ENCODE measurements at regions not wholly inside any gene's neighbourhood (a gene's known extent, or its start where the extent isn't known, plus 50 kb on each side); places are given as distances from the start of the nearest gene placed in this dataset.

- dilution Hi-C loops (cut with HindIII; ENCODE audit: low sequenced_read_pairs, unreplicated experiment) = no loop called here
- intact Hi-C loops (cut with micrococcal nuclease) = no loop called here
Observed at GRCh38 chr18:34299828-34300227, 75.1 kb upstream of the NOL4 start.

More at GRCh38 chr18:34299828-34300227, 75.1 kb upstream of the NOL4 start:
- H3K9me3 ChIP-seq (ENCODE audit: control insufficient read depth, insufficient read depth, low read length) = no peaks in the 10 kb centered on the region
- in situ Hi-C loops (cut with MboI; ENCODE audit: low sequenced_read_pairs) = no loop called here
- no peak overlapping the region for H3K4me3 ChIP-seq (ENCODE audit: insufficient read depth, low read depth, low read length)
- no peak overlapping the region for H2AK9ac ChIP-seq (replicated peaks; ENCODE audit: low read depth, low read length, poor library complexity)
- no peak overlapping the region for H3K9ac ChIP-seq (ENCODE audit: low read depth, low read length)
- no peak overlapping the region for H2AK5ac ChIP-seq (ENCODE audit: low read depth, low read length)
- H3K18ac ChIP-seq (ENCODE audit: low read depth, low read length) = no peak overlapping the region
- no peak overlapping the region for H3K27ac ChIP-seq (ENCODE audit: insufficient read depth, low read length)
- no peaks in the 10 kb centered on the region for H4K20me1 ChIP-seq (ENCODE audit: insufficient read depth, low read length)
- DNase-seq (no peak), ATAC-seq (ENCODE audit: low read depth) (no peak)
- H2BK20ac ChIP-seq (ENCODE audit: low read depth, low read length) = no peak overlapping the region
- H2BK120ac ChIP-seq (ENCODE audit: low read depth, low read length) = no peak overlapping the region
- no peak overlapping the region for H3K4ac ChIP-seq (ENCODE audit: low read depth, low read length)
- ChIA-PET POLR2A (ENCODE audit: unreplicated experiment) (no interaction called here), CTCF (no interaction called here)
- H4K91ac ChIP-seq (ENCODE audit: insufficient read depth, low read depth, low read length) = no peak overlapping the region
- no peaks in the 10 kb centered on the region for H3K4me1 ChIP-seq (ENCODE audit: control insufficient read depth, insufficient read depth, low read length)
- no peak overlapping the region for H3K14ac ChIP-seq (replicated peaks; ENCODE audit: low read depth, low read length)
- no peaks in the 10 kb centered on the region for H3K36me3 ChIP-seq (ENCODE audit: control insufficient read depth, insufficient read depth, low read length)
- H3K23ac ChIP-seq (ENCODE audit: low read depth, low read length) = no peak overlapping the region
- H2BK5ac ChIP-seq (ENCODE audit: low read depth, low read length, poor library complexity, severe bottlenecking) = no peak overlapping the region
- WGBS, 2 experiments (ENCODE audit: extremely low coverage in 2 of 2, insufficient read length in 1 of 2) = 90% methylated on average over 2 of the region's 3 CpGs; no CpG with 5 or more reads in 1 of the 2 experiments
- no peak overlapping the region for H3K56ac ChIP-seq (ENCODE audit: extremely low read depth, insufficient read depth, low read length)
- H2AFZ ChIP-seq (replicated peaks; ENCODE audit: low read length, poor library complexity) = no peak overlapping the region
- no peak overlapping the region for H3K4me2 ChIP-seq (ENCODE audit: low read depth, low read length)
- H3K9me1 ChIP-seq (ENCODE audit: insufficient read depth, low read length) = no peaks in the 10 kb centered on the region
- H3K27me3 ChIP-seq (ENCODE audit: control insufficient read depth, insufficient read depth, low read length) = no peaks in the 10 kb centered on the region
- H2BK15ac ChIP-seq (ENCODE audit: low read depth, low read length) = no peak overlapping the region
- no peak overlapping the region for H4K5ac ChIP-seq (ENCODE audit: low read depth, low read length)
- no TSS peak for BruUV-seq (replicated peaks)
- H4K8ac ChIP-seq (ENCODE audit: low read depth in 2 of 2, low read length in 2 of 2) = no peak overlapping the region
- H3K79me1 ChIP-seq (ENCODE audit: low read depth in 1 of 2, low read length in 2 of 2) = no peaks in the 10 kb centered on the region
- TF ChIP-seq MXI1 (IDR thresholded peaks at IDR 0.05; ENCODE audit: borderline replicate concordance, low read depth, low read length) (no peak), RFX5 (IDR thresholded peaks at IDR 0.05; ENCODE audit: low read depth, low read length) (no peak), FOS (IDR thresholded peaks at IDR 0.05; ENCODE audit: low read depth, low read length) (no peak), POLR2A (IDR thresholded peaks at IDR 0.05; ENCODE audit: low read depth, low read length) (no peak), NFE2L2 (IDR thresholded peaks at IDR 0.05; ENCODE audit: low read depth, low read length) (no peak), CEBPB (IDR thresholded peaks at IDR 0.05; ENCODE audit: low read depth, low read length) (no peak), RCOR1 (IDR thresholded peaks at IDR 0.05; ENCODE audit: insufficient replicate concordance, low read length) (no peak)
